ENCODE measurements at regions not wholly inside any gene's neighbourhood (a gene's known extent, or its start where the extent isn't known, plus 50 kb on each side); places are given as distances from the start of the nearest gene placed in this dataset.

DNA sequence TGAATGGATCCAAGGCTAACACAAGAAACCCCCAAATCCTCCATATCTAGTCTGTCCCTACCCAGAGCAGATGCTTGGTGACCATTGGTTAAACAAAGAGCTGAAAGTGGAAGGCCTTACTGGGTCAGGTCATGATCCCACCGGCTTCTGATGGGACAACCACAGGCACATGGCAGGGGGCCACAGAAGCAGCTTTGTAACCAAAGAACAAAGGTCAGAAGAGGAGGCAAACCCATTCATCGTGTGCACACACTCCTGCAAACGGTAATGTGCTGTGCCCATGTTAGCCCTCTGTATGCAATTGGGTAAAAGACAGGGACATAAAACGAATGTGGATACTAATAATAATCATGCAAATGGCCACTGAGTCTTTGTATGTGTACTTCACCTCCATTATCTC lies 133.3 kb upstream of the SLC6A11 start:
- no peaks in the 10 kb centered on the region for H3K9me2 ChIP-seq (ENCODE audit: insufficient read depth)
- H2AFZ ChIP-seq (ENCODE audit: low read depth, low read length, poor library complexity, severe bottlenecking) = no peak overlapping the region
- H4K20me1 ChIP-seq (ENCODE audit: insufficient read depth) = no peaks in the 10 kb centered on the region
- H3K79me2 ChIP-seq (ENCODE audit: insufficient read depth, low read length) = no peaks in the 10 kb centered on the region
- no peak overlapping the region for H3K9ac ChIP-seq (ENCODE audit: low read length)
- ATAC-seq (no peak), DNase-seq (ENCODE audit: low read depth, low spot score) (no peak)
- no peaks in the 10 kb centered on the region for H3K9me3 ChIP-seq (ENCODE audit: control insufficient read depth in 1 of 2, insufficient read depth in 1 of 2, low read depth in 1 of 2, low read length in 2 of 2)
- ChIA-PET POLR2A (no interaction called here), CTCF (no interaction called here), RAD21 (ENCODE audit: low non-redundant PET in 1 of 2, low total read pairs in 2 of 2, uncharacterized antibody in 2 of 2, unreplicated experiment in 2 of 2) (no interaction called here)
- no peak overlapping the region for H3K27ac ChIP-seq (ENCODE audit: low read depth, low read length)
- BruUV-seq (replicated peaks) = no TSS peak
- no peaks in the 10 kb centered on the region for H3K27me3 ChIP-seq (ENCODE audit: insufficient read depth, low read length)
- H3K4me2 ChIP-seq (ENCODE audit: low read length) = no peak overlapping the region; the same call in 1 of the 2 replicates
- intact Hi-C loops (cut with micrococcal nuclease) = no loop called here
- no peaks in the 10 kb centered on the region for H3K36me3 ChIP-seq (ENCODE audit: control insufficient read depth in 1 of 2, insufficient read depth in 2 of 2, low read length in 2 of 2)
- no peak overlapping the region for H3K4me3 ChIP-seq (replicated peaks in 1 of 2; ENCODE audit: low read depth in 1 of 2, low read length in 2 of 2)
- H3K4me1 ChIP-seq (ENCODE audit: control insufficient read depth in 1 of 2, insufficient read depth in 2 of 2, low read length in 2 of 2) = peaks cover 5 to 8% of the 10 kb centered on the region in 2 experiments; a peak in 2 of 4 replicates
- TF ChIP-seq JUND (IDR thresholded peaks at IDR 0.05) (no peak), RAD21 (IDR thresholded peaks at IDR 0.05; ENCODE audit: low read depth) (no peak), POLR2AphosphoS5 (IDR thresholded peaks at IDR 0.05; ENCODE audit: low read depth, low read length) (no peak), CEBPB (IDR thresholded peaks at IDR 0.05; ENCODE audit: low read depth) (no peak), EGR1 (IDR thresholded peaks at IDR 0.05; ENCODE audit: low read depth) (no peak), SP1 (IDR thresholded peaks at IDR 0.05; ENCODE audit: low read depth) (no peak), YY1 (IDR thresholded peaks at IDR 0.05; ENCODE audit: extremely low read depth, insufficient replicate concordance, low read depth, low read length) (no peak), CBX3 (IDR thresholded peaks at IDR 0.05; ENCODE audit: low read depth) (no peak), TCF7L2 (IDR thresholded peaks at IDR 0.05; ENCODE audit: borderline replicate concordance, extremely low read depth, insufficient read depth, insufficient read length) (no peak), POLR2A (IDR thresholded peaks at IDR 0.05; ENCODE audit: borderline replicate concordance, extremely low read depth, insufficient read depth, insufficient read length) (no peak), EZH2 (IDR thresholded peaks at IDR 0.05) (no peak), ELF1 (IDR thresholded peaks at IDR 0.05; ENCODE audit: borderline replicate concordance, low read depth) (no peak)
- TF ChIP-seq, protein P1, sequence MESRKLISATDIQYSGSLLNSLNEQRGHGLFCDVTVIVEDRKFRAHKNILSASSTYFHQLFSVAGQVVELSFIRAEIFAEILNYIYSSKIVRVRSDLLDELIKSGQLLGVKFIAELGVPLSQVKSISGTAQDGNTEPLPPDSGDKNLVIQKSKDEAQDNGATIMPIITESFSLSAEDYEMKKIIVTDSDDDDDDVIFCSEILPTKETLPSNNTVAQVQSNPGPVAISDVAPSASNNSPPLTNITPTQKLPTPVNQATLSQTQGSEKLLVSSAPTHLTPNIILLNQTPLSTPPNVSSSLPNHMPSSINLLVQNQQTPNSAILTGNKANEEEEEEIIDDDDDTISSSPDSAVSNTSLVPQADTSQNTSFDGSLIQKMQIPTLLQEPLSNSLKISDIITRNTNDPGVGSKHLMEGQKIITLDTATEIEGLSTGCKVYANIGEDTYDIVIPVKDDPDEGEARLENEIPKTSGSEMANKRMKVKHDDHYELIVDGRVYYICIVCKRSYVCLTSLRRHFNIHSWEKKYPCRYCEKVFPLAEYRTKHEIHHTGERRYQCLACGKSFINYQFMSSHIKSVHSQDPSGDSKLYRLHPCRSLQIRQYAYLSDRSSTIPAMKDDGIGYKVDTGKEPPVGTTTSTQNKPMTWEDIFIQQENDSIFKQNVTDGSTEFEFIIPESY (IDR thresholded peaks at IDR 0.05; ENCODE audit: extremely low read depth, insufficient replicate concordance, low read length) = no peak
- TF ChIP-seq, protein P2, sequence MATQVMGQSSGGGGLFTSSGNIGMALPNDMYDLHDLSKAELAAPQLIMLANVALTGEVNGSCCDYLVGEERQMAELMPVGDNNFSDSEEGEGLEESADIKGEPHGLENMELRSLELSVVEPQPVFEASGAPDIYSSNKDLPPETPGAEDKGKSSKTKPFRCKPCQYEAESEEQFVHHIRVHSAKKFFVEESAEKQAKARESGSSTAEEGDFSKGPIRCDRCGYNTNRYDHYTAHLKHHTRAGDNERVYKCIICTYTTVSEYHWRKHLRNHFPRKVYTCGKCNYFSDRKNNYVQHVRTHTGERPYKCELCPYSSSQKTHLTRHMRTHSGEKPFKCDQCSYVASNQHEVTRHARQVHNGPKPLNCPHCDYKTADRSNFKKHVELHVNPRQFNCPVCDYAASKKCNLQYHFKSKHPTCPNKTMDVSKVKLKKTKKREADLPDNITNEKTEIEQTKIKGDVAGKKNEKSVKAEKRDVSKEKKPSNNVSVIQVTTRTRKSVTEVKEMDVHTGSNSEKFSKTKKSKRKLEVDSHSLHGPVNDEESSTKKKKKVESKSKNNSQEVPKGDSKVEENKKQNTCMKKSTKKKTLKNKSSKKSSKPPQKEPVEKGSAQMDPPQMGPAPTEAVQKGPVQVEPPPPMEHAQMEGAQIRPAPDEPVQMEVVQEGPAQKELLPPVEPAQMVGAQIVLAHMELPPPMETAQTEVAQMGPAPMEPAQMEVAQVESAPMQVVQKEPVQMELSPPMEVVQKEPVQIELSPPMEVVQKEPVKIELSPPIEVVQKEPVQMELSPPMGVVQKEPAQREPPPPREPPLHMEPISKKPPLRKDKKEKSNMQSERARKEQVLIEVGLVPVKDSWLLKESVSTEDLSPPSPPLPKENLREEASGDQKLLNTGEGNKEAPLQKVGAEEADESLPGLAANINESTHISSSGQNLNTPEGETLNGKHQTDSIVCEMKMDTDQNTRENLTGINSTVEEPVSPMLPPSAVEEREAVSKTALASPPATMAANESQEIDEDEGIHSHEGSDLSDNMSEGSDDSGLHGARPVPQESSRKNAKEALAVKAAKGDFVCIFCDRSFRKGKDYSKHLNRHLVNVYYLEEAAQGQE (IDR thresholded peaks at IDR 0.05; ENCODE audit: low read depth) = no peak
- TF ChIP-seq, protein P3, sequence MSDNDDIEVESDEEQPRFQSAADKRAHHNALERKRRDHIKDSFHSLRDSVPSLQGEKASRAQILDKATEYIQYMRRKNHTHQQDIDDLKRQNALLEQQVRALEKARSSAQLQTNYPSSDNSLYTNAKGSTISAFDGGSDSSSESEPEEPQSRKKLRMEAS (IDR thresholded peaks at IDR 0.05) = no peak
- TF ChIP-seq, protein P4, sequence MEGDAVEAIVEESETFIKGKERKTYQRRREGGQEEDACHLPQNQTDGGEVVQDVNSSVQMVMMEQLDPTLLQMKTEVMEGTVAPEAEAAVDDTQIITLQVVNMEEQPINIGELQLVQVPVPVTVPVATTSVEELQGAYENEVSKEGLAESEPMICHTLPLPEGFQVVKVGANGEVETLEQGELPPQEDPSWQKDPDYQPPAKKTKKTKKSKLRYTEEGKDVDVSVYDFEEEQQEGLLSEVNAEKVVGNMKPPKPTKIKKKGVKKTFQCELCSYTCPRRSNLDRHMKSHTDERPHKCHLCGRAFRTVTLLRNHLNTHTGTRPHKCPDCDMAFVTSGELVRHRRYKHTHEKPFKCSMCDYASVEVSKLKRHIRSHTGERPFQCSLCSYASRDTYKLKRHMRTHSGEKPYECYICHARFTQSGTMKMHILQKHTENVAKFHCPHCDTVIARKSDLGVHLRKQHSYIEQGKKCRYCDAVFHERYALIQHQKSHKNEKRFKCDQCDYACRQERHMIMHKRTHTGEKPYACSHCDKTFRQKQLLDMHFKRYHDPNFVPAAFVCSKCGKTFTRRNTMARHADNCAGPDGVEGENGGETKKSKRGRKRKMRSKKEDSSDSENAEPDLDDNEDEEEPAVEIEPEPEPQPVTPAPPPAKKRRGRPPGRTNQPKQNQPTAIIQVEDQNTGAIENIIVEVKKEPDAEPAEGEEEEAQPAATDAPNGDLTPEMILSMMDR (IDR thresholded peaks at IDR 0.05 in 2 of 3, conservative IDR thresholded peaks at IDR 0.05 in 1 of 3; ENCODE audit: borderline replicate concordance in 1 of 3, insufficient read depth in 1 of 3, low read depth in 2 of 3, low read length in 2 of 3) = no peak

Measured in HCT116 (cell line).